Neural cell (in vitro differentiated cells): ENCODE measurements at regions not wholly inside any gene's neighbourhood (a gene's known extent, or its start where the extent isn't known, plus 50 kb on each side); places are given as distances from the start of the nearest gene placed in this dataset.

Experiments used
- H2AFZ ChIP-seq: fragments of 200-600, 300-800 bp; sonication (generic), shearing (Covaris generic); 2 replicates; pipeline ENCODE4 v1.6.0; 2014; ENCODE audit warnings: low read depth, mild to moderate bottlenecking, antibody characterized with exemption, low read length, moderate library complexity
- H3F3A ChIP-seq: fragments of 200-600 bp; shearing (Covaris generic); 2 replicates; pipeline ENCODE4 v1.6.1; 2016; ENCODE audit warnings: mild to moderate bottlenecking, moderate library complexity, mixed read lengths, antibody characterized with exemption, low read length; ENCODE audit not compliant: insufficient read depth, poor library complexity, severe bottlenecking
- H3K27ac ChIP-seq: fragments of 200-600, 300-800 bp; sonication (generic), shearing (Covaris generic); 2 replicates; pipeline ENCODE4 v1.5.1; 2014; ENCODE audit warnings: mild to moderate bottlenecking, low read length, moderate library complexity
- H3K27me3 ChIP-seq: fragments of 300-800, 200-600 bp; sonication (generic), shearing (Covaris generic); 2 replicates; pipeline ENCODE4 v1.6.0; 2014; ENCODE audit warnings: mild to moderate bottlenecking, low read depth, low read length, moderate library complexity; ENCODE audit not compliant: insufficient read depth
- H3K36me3 ChIP-seq: fragments of 300-800, 200-600 bp; sonication (generic), shearing (Covaris generic); 2 replicates; pipeline ENCODE4 v1.5.1; 2014; ENCODE audit warnings: mild to moderate bottlenecking, antibody characterized with exemption, low read length, moderate library complexity; ENCODE audit not compliant: insufficient read depth
- H3K4me2 ChIP-seq: fragments of 300-800, 200-600 bp; sonication (generic), shearing (Covaris generic); 2 replicates; pipeline ENCODE4 v1.6.0; 2014; ENCODE audit warnings: mild to moderate bottlenecking, low read length
- H3K4me3 ChIP-seq: fragments of 300-800, 200-600 bp; sonication (generic), shearing (Covaris generic); 2 replicates; pipeline ENCODE4 v1.5.1; 2014; ENCODE audit warnings: mild to moderate bottlenecking, low read length, moderate library complexity
- H3K79me2 ChIP-seq: fragments of 200-600 bp; shearing (Covaris generic); replicated peaks from 2 replicates; pipeline ENCODE4 v1.6.0; 2014; ENCODE audit warnings: mild to moderate bottlenecking, low read length, moderate library complexity; ENCODE audit not compliant: insufficient read depth
- H3K9ac ChIP-seq: fragments of 300-800, 200-600 bp; sonication (generic), shearing (Covaris generic); 2 replicates; pipeline ENCODE4 v1.6.1; 2016; ENCODE audit warnings: mild to moderate bottlenecking, low read length, mixed read lengths
- H3K9me2 ChIP-seq: fragments of 200-600 bp; shearing (Covaris generic); 2 replicates; pipeline ENCODE4 v1.6.1; 2016; ENCODE audit warnings: mild to moderate bottlenecking, low read length, mixed read lengths; ENCODE audit not compliant: insufficient read depth
- H3K9me3 ChIP-seq: fragments of 200-600, 300-800 bp; sonication (generic), shearing (Covaris generic); 2 replicates; pipeline ENCODE4 v1.6.1; 2016; ENCODE audit warnings: mild to moderate bottlenecking, mixed run types, low read length, moderate library complexity, mixed read lengths
- H4K20me1 ChIP-seq: fragments of 200-600 bp; shearing (Covaris generic); 2 replicates; pipeline ENCODE4 v1.6.1; 2016; ENCODE audit warnings: mild to moderate bottlenecking, mixed run types; ENCODE audit not compliant: insufficient read depth
- CTCF ChIP-seq: fragments of 450-650 bp; IDR thresholded peaks from 2 replicates; pipeline ENCODE4 v1.5.1; 2014; ENCODE audit warnings: antibody characterized with exemption, mild to moderate bottlenecking, moderate library complexity; ENCODE audit not compliant: poor library complexity, severe bottlenecking
- EP300 ChIP-seq: fragments of 450-650 bp; conservative IDR thresholded peaks from 2 replicates; pipeline ENCODE4 v1.6.1; 2014; ENCODE audit warnings: antibody characterized with exemption, mild to moderate bottlenecking, moderate library complexity; ENCODE audit not compliant: poor library complexity, severe bottlenecking
- EZH2 ChIP-seq: fragments of 200-600, 300-800 bp; shearing (Covaris generic), sonication (generic); IDR thresholded peaks from 2 replicates; pipeline ENCODE4 v1.6.1; 2014; ENCODE audit warnings: antibody characterized with exemption, low read length, borderline replicate concordance, mild to moderate bottlenecking; ENCODE audit not compliant: insufficient read depth, poor library complexity, severe bottlenecking
- MXI1 ChIP-seq: fragments of 450-650 bp; conservative IDR thresholded peaks from 2 replicates; pipeline ENCODE4 v1.6.1; 2014; ENCODE audit warnings: antibody characterized with exemption, mild to moderate bottlenecking; ENCODE audit not compliant: poor library complexity, severe bottlenecking
- POLR2AphosphoS5 ChIP-seq: IDR thresholded peaks from 2 replicates; pipeline ENCODE4 v1.6.1; 2012
- RAD21 ChIP-seq: fragments of 450-650 bp; conservative IDR thresholded peaks from 2 replicates; pipeline ENCODE4 v1.6.1; 2014; ENCODE audit warnings: antibody characterized with exemption, mild to moderate bottlenecking, moderate library complexity
- REST ChIP-seq: IDR thresholded peaks from 2 replicates; pipeline ENCODE4 v1.6.1; 2012; ENCODE audit warnings: borderline replicate concordance
- SMC3 ChIP-seq: fragments of 450-650 bp; conservative IDR thresholded peaks from 2 replicates; pipeline ENCODE4 v1.6.1; 2014; ENCODE audit warnings: antibody characterized with exemption, mild to moderate bottlenecking, moderate library complexity; ENCODE audit not compliant: poor library complexity
- TAF1 ChIP-seq: IDR thresholded peaks from 2 replicates; pipeline ENCODE4 v1.6.1; 2012; ENCODE audit warnings: low read depth

- TF ChIP-seq RAD21 (no peak), EZH2 (no peak), MXI1 (no peak)
Measured at GRCh38 chr10:83984256-83984640, 155.1 kb upstream of the GHITM start (continued).

GRCh38 chr10:83986800-83987199, 152.5 kb upstream of the GHITM start:
- no peaks in the 10 kb centered on the region for H3K9me3 ChIP-seq
- no peak overlapping the region for H3K4me2 ChIP-seq
- no peak overlapping the region for H3K9ac ChIP-seq
- H2AFZ ChIP-seq = no peak overlapping the region
- no peaks in the 10 kb centered on the region for H3K36me3 ChIP-seq
- no peaks in the 10 kb centered on the region for H3K27me3 ChIP-seq
- H3K9me2 ChIP-seq = no peaks in the 10 kb centered on the region
- no peak overlapping the region for H3K27ac ChIP-seq
- H3K79me2 ChIP-seq = no peaks in the 10 kb centered on the region
- no peaks in the 10 kb centered on the region for H3F3A ChIP-seq
- no peaks in the 10 kb centered on the region for H4K20me1 ChIP-seq
- TF ChIP-seq MXI1 = no peak
- TF ChIP-seq SMC3 = no peak
- no peak for TF ChIP-seq EP300
- no peak for TF ChIP-seq RAD21
- TF ChIP-seq REST = no peak
- TF ChIP-seq TAF1 = no peak
- no peak for TF ChIP-seq EZH2
- no peak for TF ChIP-seq CTCF
- TF ChIP-seq POLR2AphosphoS5 = no peak
- no peak overlapping the region for H3K4me3 ChIP-seq

- Histone ChIP-seq H3K4me2 (no peak overlapping the region), H3K9ac (no peak overlapping the region), H4K20me1 (no peaks in the 10 kb centered on the region), H3K27ac (no peak overlapping the region), H3K79me2 (no peaks in the 10 kb centered on the region), H3K4me3 (no peak overlapping the region), H2AFZ (no peak overlapping the region), H3K9me3 (no peaks in the 10 kb centered on the region), H3F3A (no peaks in the 10 kb centered on the region), H3K36me3 (no peaks in the 10 kb centered on the region), H3K27me3 (no peaks in the 10 kb centered on the region), H3K9me2 (no peaks in the 10 kb centered on the region)
- no peak for TF ChIP-seq EP300
- TF ChIP-seq EZH2 = no peak
- TF ChIP-seq CTCF = no peak
Measured at GRCh38 chr10:83987216-83987615, 152.1 kb upstream of the GHITM start.
